ENCODE measurements at regions not wholly inside any gene's neighbourhood (a gene's known extent, or its start where the extent isn't known, plus 50 kb on each side); places are given as distances from the start of the nearest gene placed in this dataset.

- TF ChIP-seq CTCF (IDR thresholded peaks at IDR 0.05 in 2 of 3, conservative IDR thresholded peaks at IDR 0.05 in 1 of 3; ENCODE audit: control insufficient read depth in 2 of 3, extremely low read depth in 1 of 3, insufficient read depth in 1 of 3, low read depth in 3 of 3, low read length in 3 of 3) (no peak), SP1 (IDR thresholded peaks at IDR 0.05; ENCODE audit: low read depth, low read length) (no peak), POLR2AphosphoS5 (IDR thresholded peaks at IDR 0.05; ENCODE audit: low read length) (no peak), TAF1 (IDR thresholded peaks at IDR 0.05; ENCODE audit: borderline replicate concordance, low read depth, low read length) (no peak), PKNOX1 (IDR thresholded peaks at IDR 0.05) (no peak), PBX3 (IDR thresholded peaks at IDR 0.05; ENCODE audit: insufficient replicate concordance, low read depth, low read length) (no peak), SRF (IDR thresholded peaks at IDR 0.05; ENCODE audit: low read depth in 2 of 2, low read length in 2 of 2) (no peak), POLR2A (IDR thresholded peaks at IDR 0.05; ENCODE audit: low read depth, low read length) (no peak), EZH2 (IDR thresholded peaks at IDR 0.05; ENCODE audit: borderline replicate concordance, control insufficient read depth, low read depth, low read length) (no peak), EP300 (IDR thresholded peaks at IDR 0.05; ENCODE audit: borderline replicate concordance in 1 of 2, control insufficient read depth in 1 of 2, low read depth in 2 of 2, low read length in 2 of 2) (no peak)
- TF ChIP-seq, protein P1, sequence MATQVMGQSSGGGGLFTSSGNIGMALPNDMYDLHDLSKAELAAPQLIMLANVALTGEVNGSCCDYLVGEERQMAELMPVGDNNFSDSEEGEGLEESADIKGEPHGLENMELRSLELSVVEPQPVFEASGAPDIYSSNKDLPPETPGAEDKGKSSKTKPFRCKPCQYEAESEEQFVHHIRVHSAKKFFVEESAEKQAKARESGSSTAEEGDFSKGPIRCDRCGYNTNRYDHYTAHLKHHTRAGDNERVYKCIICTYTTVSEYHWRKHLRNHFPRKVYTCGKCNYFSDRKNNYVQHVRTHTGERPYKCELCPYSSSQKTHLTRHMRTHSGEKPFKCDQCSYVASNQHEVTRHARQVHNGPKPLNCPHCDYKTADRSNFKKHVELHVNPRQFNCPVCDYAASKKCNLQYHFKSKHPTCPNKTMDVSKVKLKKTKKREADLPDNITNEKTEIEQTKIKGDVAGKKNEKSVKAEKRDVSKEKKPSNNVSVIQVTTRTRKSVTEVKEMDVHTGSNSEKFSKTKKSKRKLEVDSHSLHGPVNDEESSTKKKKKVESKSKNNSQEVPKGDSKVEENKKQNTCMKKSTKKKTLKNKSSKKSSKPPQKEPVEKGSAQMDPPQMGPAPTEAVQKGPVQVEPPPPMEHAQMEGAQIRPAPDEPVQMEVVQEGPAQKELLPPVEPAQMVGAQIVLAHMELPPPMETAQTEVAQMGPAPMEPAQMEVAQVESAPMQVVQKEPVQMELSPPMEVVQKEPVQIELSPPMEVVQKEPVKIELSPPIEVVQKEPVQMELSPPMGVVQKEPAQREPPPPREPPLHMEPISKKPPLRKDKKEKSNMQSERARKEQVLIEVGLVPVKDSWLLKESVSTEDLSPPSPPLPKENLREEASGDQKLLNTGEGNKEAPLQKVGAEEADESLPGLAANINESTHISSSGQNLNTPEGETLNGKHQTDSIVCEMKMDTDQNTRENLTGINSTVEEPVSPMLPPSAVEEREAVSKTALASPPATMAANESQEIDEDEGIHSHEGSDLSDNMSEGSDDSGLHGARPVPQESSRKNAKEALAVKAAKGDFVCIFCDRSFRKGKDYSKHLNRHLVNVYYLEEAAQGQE (IDR thresholded peaks at IDR 0.05; ENCODE audit: low read depth, low read length): no peak
- TF ChIP-seq, protein P2, sequence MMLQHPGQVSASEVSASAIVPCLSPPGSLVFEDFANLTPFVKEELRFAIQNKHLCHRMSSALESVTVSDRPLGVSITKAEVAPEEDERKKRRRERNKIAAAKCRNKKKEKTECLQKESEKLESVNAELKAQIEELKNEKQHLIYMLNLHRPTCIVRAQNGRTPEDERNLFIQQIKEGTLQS (IDR thresholded peaks at IDR 0.05; ENCODE audit: borderline replicate concordance, extremely low read depth, low read depth, low read length): no peak
- TF ChIP-seq, protein P3, sequence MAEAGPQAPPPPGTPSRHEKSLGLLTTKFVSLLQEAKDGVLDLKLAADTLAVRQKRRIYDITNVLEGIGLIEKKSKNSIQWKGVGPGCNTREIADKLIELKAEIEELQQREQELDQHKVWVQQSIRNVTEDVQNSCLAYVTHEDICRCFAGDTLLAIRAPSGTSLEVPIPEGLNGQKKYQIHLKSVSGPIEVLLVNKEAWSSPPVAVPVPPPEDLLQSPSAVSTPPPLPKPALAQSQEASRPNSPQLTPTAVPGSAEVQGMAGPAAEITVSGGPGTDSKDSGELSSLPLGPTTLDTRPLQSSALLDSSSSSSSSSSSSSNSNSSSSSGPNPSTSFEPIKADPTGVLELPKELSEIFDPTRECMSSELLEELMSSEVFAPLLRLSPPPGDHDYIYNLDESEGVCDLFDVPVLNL (IDR thresholded peaks at IDR 0.05; ENCODE audit: low read depth, low read length): no peak
These were observed 251.6 kb upstream of the PIK3R1 start for GRCh38 chr5:67963789-67964519.
